SKM-1 treated with dmso at 0.1 percent for 144 hours (cell line): ENCODE measurements at regions not wholly inside any gene's neighbourhood (a gene's known extent, or its start where the extent isn't known, plus 50 kb on each side); places are given as distances from the start of the nearest gene placed in this dataset.

Experiments used
- DNase-seq: peaks from one replicate; lab custom pipeline; 2025; ENCODE audit not compliant: unreplicated experiment; lab: John Stamatoyannopoulos, UW

- DNase-seq, result no peak
Measured at GRCh38 chr5:18811661-18812060, 1176.3 kb downstream of the CDH18 start.

DNA sequence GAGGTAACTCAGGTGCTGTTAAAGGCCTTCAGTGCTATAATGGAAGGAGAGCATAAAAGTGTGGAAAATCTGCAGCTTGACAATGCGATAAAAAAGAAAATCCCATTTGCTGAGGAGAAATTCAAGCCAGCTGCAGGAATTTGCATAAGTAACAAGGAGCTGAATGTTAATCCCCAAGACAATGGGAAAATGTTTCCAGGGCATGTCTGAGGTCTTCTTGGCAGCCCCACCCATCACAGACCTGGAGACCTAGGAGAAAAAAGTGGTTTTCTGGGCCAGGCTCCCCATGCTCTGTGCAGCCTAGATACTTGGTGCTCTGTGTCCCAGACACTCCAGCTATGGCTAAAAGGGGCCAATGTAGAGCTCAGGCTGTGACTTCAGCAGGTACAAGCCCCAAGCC lies 1159.6 kb downstream of the CDH18 start:
- DNase-seq, result no peak

- no peak for DNase-seq
Measured at GRCh38 chr5:18829539-18829938, 1158.5 kb downstream of the CDH18 start.

GRCh38 chr5:18850216-18850615 lies 1137.8 kb downstream of the CDH18 start:
- no peak for DNase-seq

GRCh38 chr5:18872978-18873377 lies 1115.0 kb downstream of the CDH18 start:
- no peak for DNase-seq

- DNase-seq, result no peak
Measured at GRCh38 chr5:18876565-18876964, 1111.4 kb downstream of the CDH18 start.

- no peak for DNase-seq
Measured at GRCh38 chr5:18881615-18882014, 1106.4 kb downstream of the CDH18 start.

- DNase-seq, result no peak
Measured at GRCh38 chr5:18882154-18882553, 1105.8 kb downstream of the CDH18 start.

DNA sequence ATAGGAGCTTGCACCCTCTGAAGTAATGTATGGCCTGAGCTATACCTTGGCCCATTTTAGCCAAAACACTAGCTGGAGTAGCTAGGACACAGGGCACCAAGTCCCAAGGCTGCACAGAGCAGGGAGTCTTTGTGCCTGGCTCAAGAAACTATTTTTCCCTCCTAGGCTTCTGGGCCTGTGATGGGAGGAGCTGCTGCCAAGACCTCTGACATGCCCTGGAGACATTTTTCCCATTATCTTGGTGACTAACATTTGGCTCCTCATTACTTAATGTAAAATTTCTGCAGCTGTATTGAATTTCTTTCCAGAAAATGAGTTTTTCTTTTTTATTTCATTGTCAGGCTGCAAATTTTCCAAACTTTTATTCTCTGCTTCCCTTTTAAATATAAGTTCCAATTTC lies 1099.2 kb downstream of the CDH18 start:
- DNase-seq, result no peak

DNA sequence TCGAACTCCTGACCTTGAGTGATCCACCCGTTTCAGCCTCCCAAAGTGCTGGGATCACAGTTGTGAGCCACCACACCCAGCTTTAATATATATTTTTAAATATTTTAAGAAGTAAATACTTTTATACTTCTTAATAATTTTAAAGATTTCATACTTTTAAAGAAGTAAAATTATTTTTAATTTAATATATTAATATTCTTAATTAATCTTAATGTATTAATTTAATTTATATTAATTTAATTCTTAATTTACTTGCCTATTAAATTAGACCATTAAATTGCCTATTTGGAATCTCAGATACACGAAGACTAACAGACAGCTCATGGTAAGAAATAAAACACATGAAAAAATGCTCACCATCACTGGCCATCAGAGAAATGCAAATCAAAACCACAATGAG lies 1087.4 kb downstream of the CDH18 start:
- DNase-seq, result no peak

GRCh38 chr5:18920966-18921365 lies 1067.0 kb downstream of the CDH18 start:
- no peak for DNase-seq

DNA sequence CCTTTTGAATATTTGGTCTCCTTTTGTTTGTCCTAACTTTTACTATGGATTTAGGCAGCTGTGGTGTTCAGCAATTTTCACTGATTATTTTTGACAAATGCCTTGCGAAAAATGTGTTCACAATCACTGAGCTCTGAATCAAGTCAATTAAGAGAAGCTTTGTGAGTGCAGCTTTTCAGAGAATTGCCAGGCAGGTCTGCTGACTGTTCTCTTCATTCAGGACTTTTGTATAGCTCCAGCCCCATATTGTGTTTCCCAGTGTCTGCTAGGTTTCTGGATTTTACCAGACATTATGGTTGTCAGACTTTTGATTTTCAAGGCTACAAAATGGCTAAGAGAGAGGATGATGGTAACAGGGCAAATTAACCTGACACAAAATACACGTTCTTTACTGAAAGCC lies 1055.9 kb downstream of the CDH18 start:
- DNase-seq, result no peak

- DNase-seq, result no peak
Measured at GRCh38 chr5:18944771-18945170, 1043.2 kb downstream of the CDH18 start.

DNA sequence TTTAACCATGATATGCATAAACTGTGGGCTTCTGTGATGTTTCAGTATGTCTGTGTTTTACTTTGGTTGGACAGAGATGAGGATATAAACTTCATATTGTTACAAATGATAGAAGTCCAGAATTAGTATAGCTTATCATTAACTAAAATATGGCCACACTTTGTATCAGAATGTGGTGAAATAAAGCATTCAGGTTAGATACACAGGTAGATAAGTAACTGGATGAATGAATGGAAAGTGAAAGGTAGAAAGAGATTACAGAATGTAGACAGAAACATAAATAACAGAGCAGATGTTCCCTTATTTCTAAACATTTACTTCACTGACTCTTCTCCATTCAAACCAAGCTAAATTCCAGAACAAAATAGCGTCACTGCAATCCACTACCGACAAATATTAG lies 1033.8 kb downstream of the CDH18 start:
- DNase-seq, result no peak

GRCh38 chr5:18959535-18959934 lies 1028.5 kb downstream of the CDH18 start:
- no peak for DNase-seq

GRCh38 chr5:18961234-18961633 lies 1026.8 kb downstream of the CDH18 start:
- DNase-seq, result no peak

DNA sequence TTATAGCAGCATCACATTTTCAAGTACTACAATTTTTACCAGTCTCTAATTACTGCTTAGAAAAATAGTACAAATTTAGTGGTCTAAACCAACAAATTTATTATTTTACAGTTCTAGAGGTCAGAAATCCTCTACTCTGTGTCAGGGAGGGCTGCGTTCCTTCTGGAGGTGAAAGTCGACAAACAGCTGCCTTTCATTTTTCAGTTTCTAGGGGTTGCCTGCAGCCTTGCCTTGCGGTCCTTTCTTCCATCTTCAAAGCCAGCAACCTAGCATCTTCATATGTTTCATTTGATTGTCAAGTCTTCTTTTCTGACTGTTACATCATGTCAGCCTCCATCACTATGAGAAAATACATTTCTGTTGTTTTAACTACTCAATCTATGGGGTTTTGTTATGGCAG lies 1022.1 kb downstream of the CDH18 start:
- no peak for DNase-seq

DNA sequence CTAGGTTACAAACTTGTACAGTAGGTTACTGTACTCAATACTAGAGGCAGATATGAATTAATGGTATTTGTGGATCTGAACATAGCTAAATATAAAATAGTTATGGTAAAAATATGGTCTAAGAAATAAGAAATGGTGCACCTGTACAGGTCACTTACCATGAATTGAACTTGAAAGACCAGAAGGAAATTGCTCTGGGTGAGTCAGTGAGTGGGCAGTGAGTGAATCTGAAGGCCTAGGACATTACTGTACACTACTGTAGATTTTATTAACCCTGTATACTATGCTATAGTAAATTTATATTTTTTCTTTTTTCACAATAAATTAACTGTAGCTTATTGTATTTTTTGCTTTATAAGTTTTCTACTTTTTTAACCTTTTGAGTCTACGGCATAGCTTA lies 1020.4 kb downstream of the CDH18 start:
- DNase-seq, result no peak

DNA sequence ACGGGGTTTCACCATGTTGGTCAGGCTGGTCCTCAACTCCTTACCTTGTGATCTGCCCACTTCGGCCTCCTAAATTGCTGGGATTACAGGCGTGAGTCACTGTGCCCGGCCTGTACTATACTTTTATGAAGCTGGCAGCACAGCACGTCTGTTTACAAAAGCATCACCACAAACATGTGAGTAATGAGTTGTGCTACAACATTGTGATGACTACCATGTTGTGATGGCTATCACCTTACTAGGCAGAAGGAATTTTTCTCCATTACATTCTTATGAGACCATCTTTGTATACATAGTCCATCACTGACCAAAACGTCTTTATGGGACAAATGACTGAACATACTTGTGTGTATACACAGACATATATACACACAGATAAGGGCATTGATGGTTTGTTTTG lies 1019.0 kb downstream of the CDH18 start:
- DNase-seq, result no peak

GRCh38 chr5:18970000-18970399 lies 1018.0 kb downstream of the CDH18 start:
- no peak for DNase-seq

GRCh38 chr5:18972177-18972576 lies 1015.8 kb downstream of the CDH18 start:
- no peak for DNase-seq

- DNase-seq, result no peak
Measured at GRCh38 chr5:18975624-18976023, 1012.4 kb downstream of the CDH18 start.

GRCh38 chr5:18977880-18978279 lies 1010.1 kb downstream of the CDH18 start:
- DNase-seq, result no peak

DNA sequence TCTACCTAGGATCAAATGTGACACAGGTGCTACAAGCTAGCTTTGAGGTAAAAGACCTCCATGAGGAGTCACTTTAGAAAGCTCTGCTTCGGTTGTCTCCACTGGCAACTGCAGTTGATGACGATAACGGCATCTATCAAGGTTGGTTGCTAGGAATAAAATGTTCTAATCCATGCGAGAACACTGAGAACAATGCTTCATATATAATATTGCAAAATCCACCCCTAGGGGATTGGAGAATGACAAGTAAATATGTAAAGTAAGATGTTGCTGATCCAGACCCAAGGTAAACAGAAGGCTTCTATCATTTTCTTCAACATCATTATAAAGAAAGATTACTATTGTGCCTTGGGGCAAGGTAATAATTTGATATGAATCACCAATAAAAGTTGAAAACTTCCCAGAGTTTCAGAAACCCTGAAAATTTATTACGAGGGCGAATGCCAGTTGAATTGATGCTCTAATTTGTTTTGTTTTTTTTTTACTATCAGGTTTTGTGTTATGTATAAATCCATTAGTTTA lies 1003.4 kb downstream of the CDH18 start:
- DNase-seq, result no peak
